Endodermal cell (in vitro differentiated cells): ENCODE measurements at regions not wholly inside any gene's neighbourhood (a gene's known extent, or its start where the extent isn't known, plus 50 kb on each side); places are given as distances from the start of the nearest gene placed in this dataset.
A peak's percentile ranks its signal among the peaks of the same experiment; 100 is the strongest.

Source experiments
- DNase-seq: peaks from one replicate; pipeline ENCODE4 v3.0.0-alpha.2; 2017
- H3K27ac ChIP-seq: 2 replicates; pipeline ENCODE4 v1.5.1; 2013; ENCODE audit warnings: mild to moderate bottlenecking, low read depth, low read length, moderate library complexity
- H3K27me3 ChIP-seq: 2 replicates; pipeline ENCODE4 v1.6.1; 2013; ENCODE audit warnings: mild to moderate bottlenecking, low read length, moderate library complexity; ENCODE audit not compliant: insufficient read depth, control insufficient read depth, poor library complexity, severe bottlenecking
- H3K36me3 ChIP-seq: 2 replicates; pipeline ENCODE4 v1.7.0; 2013; ENCODE audit warnings: mild to moderate bottlenecking, low read length, moderate library complexity; ENCODE audit not compliant: control insufficient read depth, insufficient read depth
- H3K4me1 ChIP-seq: one replicate; pipeline ENCODE4 v1.7.0; 2013; ENCODE audit warnings: low read length; ENCODE audit not compliant: control insufficient read depth, insufficient read depth
- H3K4me3 ChIP-seq: 2 replicates; pipeline ENCODE4 v1.5.1; 2013; ENCODE audit warnings: mild to moderate bottlenecking, low read length, moderate library complexity
- H3K9ac ChIP-seq: 2 replicates; pipeline ENCODE4 v1.6.1; 2013; ENCODE audit warnings: mild to moderate bottlenecking, low read length, moderate library complexity; ENCODE audit not compliant: poor library complexity, severe bottlenecking; ENCODE audit errors: extremely low read depth
- H3K9me3 ChIP-seq: 2 replicates; pipeline ENCODE4 v1.6.1; 2013; ENCODE audit warnings: mild to moderate bottlenecking, low read length, moderate library complexity; ENCODE audit not compliant: control insufficient read depth
- H3K27ac Mint-ChIP-seq: 2 replicates; pipeline ENCODE4 v1.8.0; 2020; ENCODE audit warnings: mixed read lengths
- H3K27me3 Mint-ChIP-seq: 2 replicates; pipeline ENCODE4 v1.8.0; 2021; ENCODE audit warnings: mild to moderate bottlenecking, mixed read lengths; ENCODE audit not compliant: insufficient read depth
- H3K36me3 Mint-ChIP-seq: 2 replicates; pipeline ENCODE4 v1.8.0; 2020; ENCODE audit warnings: low read depth, mixed read lengths
- H3K4me1 Mint-ChIP-seq: 2 replicates; pipeline ENCODE4 v1.8.0; 2020; ENCODE audit warnings: mixed read lengths
- H3K4me3 Mint-ChIP-seq: 2 replicates; pipeline ENCODE4 v1.8.0; 2020; ENCODE audit warnings: mild to moderate bottlenecking, moderate library complexity, mixed read lengths
- H3K9me3 Mint-ChIP-seq: 2 replicates; pipeline ENCODE4 v1.8.0; 2020; ENCODE audit warnings: mild to moderate bottlenecking, mixed read lengths
- WGBS, 2 experiments: methylation state at CpG; one replicate each; pipeline versions ENCODE4 v1.1.5 to v1.1.7; 2013; ENCODE audit warnings: missing lambda C conversion rate in 2 of 2, mixed read lengths in 1 of 2; ENCODE audit not compliant: insufficient coverage in 1 of 2, insufficient read length in 1 of 2; 5-methylcytosine and 5-hydroxymethylcytosine counted together
- TF ChIP-seq, protein P1 (sequence below): fragments of 200-600 bp; sonication (generic); conservative IDR thresholded peaks from 2 replicates; pipeline ENCODE4 v1.5.0; 2021; ENCODE audit warnings: antibody characterized with exemption, mild to moderate bottlenecking

- Histone ChIP-seq H3K27me3 (no peaks in the 10 kb centered on the region), H3K9ac (no peak overlapping the region), H3K36me3 (no peaks in the 10 kb centered on the region), H3K27ac (no peak overlapping the region), H3K4me1 (no peaks in the 10 kb centered on the region), H3K9me3 (peaks cover 43% of the 10 kb centered on the region), H3K4me3 (peak overlapping the region; percentile 59)
- no peaks in the 10 kb centered on the region for H3K36me3 Mint-ChIP-seq
- no peak for DNase-seq
- TF ChIP-seq, protein P1, sequence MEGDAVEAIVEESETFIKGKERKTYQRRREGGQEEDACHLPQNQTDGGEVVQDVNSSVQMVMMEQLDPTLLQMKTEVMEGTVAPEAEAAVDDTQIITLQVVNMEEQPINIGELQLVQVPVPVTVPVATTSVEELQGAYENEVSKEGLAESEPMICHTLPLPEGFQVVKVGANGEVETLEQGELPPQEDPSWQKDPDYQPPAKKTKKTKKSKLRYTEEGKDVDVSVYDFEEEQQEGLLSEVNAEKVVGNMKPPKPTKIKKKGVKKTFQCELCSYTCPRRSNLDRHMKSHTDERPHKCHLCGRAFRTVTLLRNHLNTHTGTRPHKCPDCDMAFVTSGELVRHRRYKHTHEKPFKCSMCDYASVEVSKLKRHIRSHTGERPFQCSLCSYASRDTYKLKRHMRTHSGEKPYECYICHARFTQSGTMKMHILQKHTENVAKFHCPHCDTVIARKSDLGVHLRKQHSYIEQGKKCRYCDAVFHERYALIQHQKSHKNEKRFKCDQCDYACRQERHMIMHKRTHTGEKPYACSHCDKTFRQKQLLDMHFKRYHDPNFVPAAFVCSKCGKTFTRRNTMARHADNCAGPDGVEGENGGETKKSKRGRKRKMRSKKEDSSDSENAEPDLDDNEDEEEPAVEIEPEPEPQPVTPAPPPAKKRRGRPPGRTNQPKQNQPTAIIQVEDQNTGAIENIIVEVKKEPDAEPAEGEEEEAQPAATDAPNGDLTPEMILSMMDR = no peak
- no peaks in the 10 kb centered on the region for H3K27me3 Mint-ChIP-seq
- WGBS, 2 experiments = 100% methylated on average over 1 of the region's 2 CpGs
- H3K9me3 Mint-ChIP-seq = peaks cover 21% of the 10 kb centered on the region
- no peak overlapping the region for H3K4me3 Mint-ChIP-seq
- H3K4me1 Mint-ChIP-seq = no peaks in the 10 kb centered on the region
- no peak overlapping the region for H3K27ac Mint-ChIP-seq
These were observed 101.8 kb upstream of the SPRED1 start for GRCh38 chr15:38150794-38151193.

DNA sequence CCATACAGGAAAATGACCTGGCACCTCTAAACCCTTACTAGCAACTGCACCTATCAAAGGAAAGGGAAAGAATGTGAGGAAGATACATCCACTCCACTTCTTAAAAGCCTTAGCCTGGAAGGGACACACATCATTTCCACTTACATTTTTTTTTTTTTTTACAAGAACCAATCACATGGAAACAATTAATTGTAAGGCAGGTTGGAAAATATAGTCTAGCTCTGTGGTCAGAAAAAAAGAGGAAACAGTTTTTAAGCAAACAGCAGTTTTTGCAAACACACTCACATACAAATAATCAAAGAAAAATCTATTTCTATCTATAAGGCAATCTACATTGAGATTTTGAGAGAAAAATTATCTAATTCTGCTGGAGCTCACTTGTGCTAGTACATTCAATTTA is 98.9 kb upstream of the SPRED1 start:
- no peaks in the 10 kb centered on the region for H3K36me3 Mint-ChIP-seq

DNA sequence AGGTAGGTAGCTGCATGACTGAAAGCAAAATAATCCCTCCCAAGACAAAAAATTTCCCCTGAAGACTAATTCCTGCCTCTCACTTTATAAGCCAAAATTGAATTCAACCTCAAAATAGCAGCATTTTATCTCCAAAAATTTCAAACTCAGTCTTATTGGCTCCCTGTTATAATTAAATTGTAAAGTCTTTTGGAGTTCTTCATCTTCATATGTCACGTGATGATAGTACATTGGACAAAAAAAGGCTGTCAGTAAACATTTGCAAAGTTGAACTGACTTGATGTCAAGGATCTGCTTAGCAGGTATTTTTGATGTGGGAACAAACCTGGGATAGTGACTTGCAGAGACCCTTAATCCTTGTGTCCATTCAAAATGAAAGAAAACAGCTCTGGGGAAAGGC is 98.4 kb upstream of the SPRED1 start:
- Histone ChIP-seq H3K27me3 (no peaks in the 10 kb centered on the region), H3K27ac (no peak overlapping the region), H3K4me1 (no peaks in the 10 kb centered on the region), H3K9me3 (peaks cover 53% of the 10 kb centered on the region), H3K36me3 (no peaks in the 10 kb centered on the region), H3K9ac (no peak overlapping the region), H3K4me3 (no peak overlapping the region)
- Mint-ChIP-seq H3K4me1 (no peaks in the 10 kb centered on the region), H3K36me3 (no peaks in the 10 kb centered on the region), H3K9me3 (peaks cover 35% of the 10 kb centered on the region), H3K27ac (no peak overlapping the region), H3K27me3 (no peaks in the 10 kb centered on the region), H3K4me3 (no peak overlapping the region)
- WGBS, 2 experiments = 80 to 100% methylated on average over 1 of the region's 1 CpG
- TF ChIP-seq, protein P1 = no peak
- DNase-seq = no peak

More for the DNA sequence above, 98.9 kb upstream of the SPRED1 start:
- no peaks in the 10 kb centered on the region for H3K27me3 Mint-ChIP-seq
- Histone ChIP-seq H3K4me1 (no peaks in the 10 kb centered on the region), H3K36me3 (no peaks in the 10 kb centered on the region), H3K27me3 (no peaks in the 10 kb centered on the region), H3K4me3 (no peak overlapping the region), H3K9ac (no peak overlapping the region), H3K9me3 (peaks cover 53% of the 10 kb centered on the region), H3K27ac (no peak overlapping the region)
- H3K4me3 Mint-ChIP-seq = no peak overlapping the region
- peaks cover 35% of the 10 kb centered on the region for H3K9me3 Mint-ChIP-seq
- TF ChIP-seq, protein P1 = no peak
- no peak for DNase-seq
- no peak overlapping the region for H3K27ac Mint-ChIP-seq
- H3K4me1 Mint-ChIP-seq = no peaks in the 10 kb centered on the region
